Psoas muscle (tissue), 7 donors: ENCODE measurements at regions not wholly inside any gene's neighbourhood (a gene's known extent, or its start where the extent isn't known, plus 50 kb on each side); places are given as distances from the start of the nearest gene placed in this dataset.
"Not testable (repeated sequence)": the region's sequence is repeated elsewhere in the genome, so short reads cannot be mapped to it uniquely, and the experiment has no call there.

Experiments used
- ATAC-seq, 4 donors: fragments of 200-7000 bp; cut with Tn5 transposase; one replicate each; pipeline ENCODE4 v1.9.1; 2020; ENCODE audit warnings: moderate library complexity in 3 of 4, mild to moderate bottlenecking in 2 of 4
- DNase-seq, 2 donors: peaks; one replicate each; pipeline ENCODE4 v3.0.0-alpha.2; 2020
- H3K27ac ChIP-seq: fragments of 200-600 bp; one replicate; pipeline ENCODE4 v1.8.0; 2022
- H3K27me3 ChIP-seq, 3 donors: fragments of 200-600 bp in 1 of 3; one replicate each; pipeline versions ENCODE4 v1.6.1 to v1.8.0; 2013 to 2022; ENCODE audit warnings: low read length in 2 of 3, mild to moderate bottlenecking in 2 of 3, moderate library complexity in 1 of 3; ENCODE audit not compliant: insufficient read depth in 3 of 3
- H3K36me3 ChIP-seq, 2 donors: fragments of 200-600 bp in 1 of 2; one replicate each; pipeline versions ENCODE4 v1.6.1 to v1.8.0; 2013 to 2022; ENCODE audit warnings: low read depth in 1 of 2, mild to moderate bottlenecking in 1 of 2, moderate library complexity in 1 of 2; ENCODE audit not compliant: insufficient read depth in 1 of 2
- H3K4me1 ChIP-seq: fragments of 200-600 bp; one replicate; pipeline ENCODE4 v1.8.0; 2022
- H3K4me3 ChIP-seq: fragments of 200-600 bp; one replicate; pipeline ENCODE4 v1.8.0; 2022; ENCODE audit warnings: mild to moderate bottlenecking
- H3K9me3 ChIP-seq: fragments of 200-600 bp; one replicate; pipeline ENCODE4 v1.8.0; 2022
- WGBS, 3 donors: extraction: QIAGEN DNeasy Blood & Tissue Kit; methylation state at CpG; one replicate each; pipeline versions ENCODE4 v1.1.6 to v1.1.7; 2013; 5-methylcytosine and 5-hydroxymethylcytosine counted together
- intact Hi-C, 2 donors: fragments of 100-400 bp; cut with DNase I; formaldehyde crosslinking; loops; one replicate each; pipeline versions ENCODE4 v1.11.0 to v1.14.2; 2022
- TF ChIP-seq, protein P1 (sequence below): fragments of 200-600 bp; IDR thresholded peaks from one replicate; pipeline ENCODE4 v1.8.0; 2022; ENCODE audit warnings: antibody characterized with exemption
- donor health status: healthy with polysubstance abuse.
- donor health status: DM: no; HTN: no; CAD: no; lungs with moderate emphysema.
- donor health status: Bipolar disorder and iron deficiency.
- donor health status: healthy.
- donor health status: DM: yes; HTN: yes; CAD: no.
- donor health status: DM: no; HTN: no; CAD: no.
- donor health status: DM: yes; HTN: yes; CAD: no.

GRCh38 chr3:139267300-139268246 lies 76.2 kb upstream of the MRPS22 start:
- H3K27ac ChIP-seq = no peak overlapping the region
- no peaks in the 10 kb centered on the region for H3K4me1 ChIP-seq
- no peak overlapping the region for H3K4me3 ChIP-seq
- TF ChIP-seq, protein P1, sequence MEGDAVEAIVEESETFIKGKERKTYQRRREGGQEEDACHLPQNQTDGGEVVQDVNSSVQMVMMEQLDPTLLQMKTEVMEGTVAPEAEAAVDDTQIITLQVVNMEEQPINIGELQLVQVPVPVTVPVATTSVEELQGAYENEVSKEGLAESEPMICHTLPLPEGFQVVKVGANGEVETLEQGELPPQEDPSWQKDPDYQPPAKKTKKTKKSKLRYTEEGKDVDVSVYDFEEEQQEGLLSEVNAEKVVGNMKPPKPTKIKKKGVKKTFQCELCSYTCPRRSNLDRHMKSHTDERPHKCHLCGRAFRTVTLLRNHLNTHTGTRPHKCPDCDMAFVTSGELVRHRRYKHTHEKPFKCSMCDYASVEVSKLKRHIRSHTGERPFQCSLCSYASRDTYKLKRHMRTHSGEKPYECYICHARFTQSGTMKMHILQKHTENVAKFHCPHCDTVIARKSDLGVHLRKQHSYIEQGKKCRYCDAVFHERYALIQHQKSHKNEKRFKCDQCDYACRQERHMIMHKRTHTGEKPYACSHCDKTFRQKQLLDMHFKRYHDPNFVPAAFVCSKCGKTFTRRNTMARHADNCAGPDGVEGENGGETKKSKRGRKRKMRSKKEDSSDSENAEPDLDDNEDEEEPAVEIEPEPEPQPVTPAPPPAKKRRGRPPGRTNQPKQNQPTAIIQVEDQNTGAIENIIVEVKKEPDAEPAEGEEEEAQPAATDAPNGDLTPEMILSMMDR = no peak
- WGBS, 3 donors = 73 to 79% (median 75%) methylated on average over 7 of the region's 7 CpGs
- H3K36me3 ChIP-seq = no peaks in the 10 kb centered on the region
- H3K27me3 ChIP-seq = no peaks in the 10 kb centered on the region
- intact Hi-C loops = no loop called here
- no peaks in the 10 kb centered on the region for H3K9me3 ChIP-seq
- DNase-seq = no peak
- peak in 3 of 4 donors; percentile 47 to 50 (median 48) for ATAC-seq

GRCh38 chr3:139269984-139270383 lies 73.8 kb upstream of the MRPS22 start:
- 83 to 93% (median 89%) methylated on average over 2 of the region's 2 CpGs for WGBS, 3 donors
- Histone ChIP-seq H3K27me3 (no peaks in the 10 kb centered on the region), H3K9me3 (no peaks in the 10 kb centered on the region), H3K36me3 (no peaks in the 10 kb centered on the region), H3K4me1 (no peaks in the 10 kb centered on the region), H3K4me3 (no peak overlapping the region), H3K27ac (no peak overlapping the region)
- ATAC-seq (no peak), DNase-seq (no peak)
- intact Hi-C loops = no loop called here
- TF ChIP-seq, protein P1 = no peak

DNA sequence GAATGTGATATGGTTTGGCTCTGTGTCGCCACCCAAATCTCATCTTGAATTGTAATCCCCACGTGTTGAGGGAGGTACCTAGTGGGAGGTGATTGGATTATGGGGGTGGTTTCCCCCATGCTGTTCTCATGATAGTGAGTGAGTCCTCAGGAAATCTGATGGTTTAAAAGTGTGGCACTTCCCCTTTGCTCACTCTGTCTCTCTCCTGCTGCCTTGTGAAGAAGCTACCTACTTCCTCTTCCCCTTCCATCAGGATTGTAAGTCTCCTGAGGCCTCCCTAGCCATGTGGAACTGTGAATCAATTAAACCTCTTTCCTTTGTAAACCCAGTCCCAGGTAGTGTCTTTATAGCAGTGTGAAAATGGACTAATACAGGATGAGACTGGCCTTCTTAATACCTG lies 73.2 kb upstream of the MRPS22 start:
- H3K27me3 ChIP-seq, H3K27ac ChIP-seq, H3K9me3 ChIP-seq, ATAC-seq, DNase-seq, H3K36me3 ChIP-seq, H3K4me1 ChIP-seq, intact Hi-C loops, H3K4me3 ChIP-seq: not testable (repeated sequence)
- WGBS, 3 donors = 71 to 79% (median 76%) methylated on average over 2 of the region's 2 CpGs

- Histone ChIP-seq H3K4me3 (no peak overlapping the region), H3K36me3 (no peaks in the 10 kb centered on the region), H3K27me3 (peaks cover 0 to 13% (median 0%) of the 10 kb centered on the region in 3 donors), H3K27ac (no peak overlapping the region), H3K4me1 (no peaks in the 10 kb centered on the region), H3K9me3 (no peaks in the 10 kb centered on the region)
- no peak for ATAC-seq
- peak in 1 of 2 donors; percentile 34 for DNase-seq
- TF ChIP-seq, protein P1 = no peak
- 79 to 92% (median 90%) methylated on average over 3 of the region's 3 CpGs for WGBS, 3 donors
- intact Hi-C loops = no loop called here
These were observed 63.7 kb upstream of the MRPS22 start for GRCh38 chr3:139280027-139280671.

- peak in 1 of 4 donors; percentile 31 for ATAC-seq
- Histone ChIP-seq H3K36me3 (no peaks in the 10 kb centered on the region), H3K27ac (no peak overlapping the region), H3K27me3 (peaks cover 0 to 13% (median 0%) of the 10 kb centered on the region in 3 donors), H3K9me3 (no peaks in the 10 kb centered on the region), H3K4me1 (no peaks in the 10 kb centered on the region), H3K4me3 (no peak overlapping the region)
- intact Hi-C loops = no loop called here
- TF ChIP-seq, protein P1 = no peak
- WGBS, 3 donors = 40 to 46% (median 43%) methylated on average over 2 of the region's 2 CpGs
- DNase-seq = peak in 1 of 2 donors; percentile 16
These were observed 62.7 kb upstream of the MRPS22 start for GRCh38 chr3:139281096-139281495.
